GM21576 (cell line): ENCODE measurements at regions not wholly inside any gene's neighbourhood (a gene's known extent, or its start where the extent isn't known, plus 50 kb on each side); places are given as distances from the start of the nearest gene placed in this dataset.
"Not testable (repeated sequence)": the region's sequence is repeated elsewhere in the genome, so short reads cannot be mapped to it uniquely, and the experiment has no call there.

ENCODE experiments used
- ATAC-seq: cut with Tn5 transposase; IDR thresholded peaks from one replicate; pipeline ENCODE4 v1.9.1; 2021; ENCODE audit warnings: mild to moderate bottlenecking, moderate library complexity; ENCODE audit not compliant: unreplicated experiment

GRCh38 chr3:176005564-176005963, 1146.4 kb downstream of the NAALADL2 start:
- no peak for ATAC-seq

- ATAC-seq, result no peak
These were observed 1130.0 kb downstream of the NAALADL2 start for GRCh38 chr3:175989161-175989560.

- no peak for ATAC-seq
These were observed 1129.3 kb downstream of the NAALADL2 start for GRCh38 chr3:175988401-175988800.

GRCh38 chr3:175985781-175986180, 1126.6 kb downstream of the NAALADL2 start:
- no peak for ATAC-seq

- ATAC-seq, result no peak
These were observed 1124.2 kb downstream of the NAALADL2 start for GRCh38 chr3:175983379-175983778.

- ATAC-seq, result no peak
These were observed 1121.5 kb downstream of the NAALADL2 start for GRCh38 chr3:175980486-175981090.

GRCh38 chr3:175977968-175978752, 1119.0 kb downstream of the NAALADL2 start:
- no peak for ATAC-seq

GRCh38 chr3:175969456-175969855, 1110.3 kb downstream of the NAALADL2 start:
- no peak for ATAC-seq

GRCh38 chr3:175965036-175965435, 1105.9 kb downstream of the NAALADL2 start:
- no peak for ATAC-seq

- no peak for ATAC-seq
These were observed 1098.3 kb downstream of the NAALADL2 start for GRCh38 chr3:175957427-175957826.

GRCh38 chr3:175956964-175957363, 1097.8 kb downstream of the NAALADL2 start:
- ATAC-seq, result no peak

GRCh38 chr3:175951047-175951694, 1092.0 kb downstream of the NAALADL2 start:
- ATAC-seq, result no peak

GRCh38 chr3:175948041-175948440, 1088.9 kb downstream of the NAALADL2 start:
- no peak for ATAC-seq

- ATAC-seq, result no peak
These were observed 1082.2 kb downstream of the NAALADL2 start for GRCh38 chr3:175941352-175941751.

- no peak for ATAC-seq
These were observed 1081.7 kb downstream of the NAALADL2 start for GRCh38 chr3:175940881-175941280.

GRCh38 chr3:175940243-175940642, 1081.1 kb downstream of the NAALADL2 start:
- ATAC-seq, result no peak

GRCh38 chr3:175937367-175937766, 1078.2 kb downstream of the NAALADL2 start:
- ATAC-seq, result not testable (repeated sequence)

- no peak for ATAC-seq
These were observed 1073.5 kb downstream of the NAALADL2 start for GRCh38 chr3:175932586-175932985.

- ATAC-seq, result no peak
These were observed 1060.0 kb downstream of the NAALADL2 start for GRCh38 chr3:175919133-175919532.

- no peak for ATAC-seq
These were observed 1057.2 kb downstream of the NAALADL2 start for GRCh38 chr3:175916191-175916934.

- ATAC-seq, result no peak
These were observed 1055.7 kb downstream of the NAALADL2 start for GRCh38 chr3:175914785-175915184.
